H9 (cell line): ENCODE measurements at regions not wholly inside any gene's neighbourhood (a gene's known extent, or its start where the extent isn't known, plus 50 kb on each side); places are given as distances from the start of the nearest gene placed in this dataset.

Experiments used
- DNase-seq: peaks from one replicate; pipeline ENCODE4 v3.0.0-alpha.2; 2017
- H2AFZ ChIP-seq: one replicate; pipeline ENCODE4 v1.6.1; 2013; ENCODE audit warnings: mild to moderate bottlenecking, low read length, control low read depth, moderate library complexity
- H2AK5ac ChIP-seq: 2 replicates; pipeline ENCODE4 v1.6.1; 2013; ENCODE audit warnings: low read length, control low read depth, mixed read lengths; ENCODE audit not compliant: insufficient read length
- H2BK120ac ChIP-seq: one replicate; pipeline ENCODE4 v1.6.1; 2013; ENCODE audit warnings: low read depth, mild to moderate bottlenecking, low read length, control low read depth, inconsistent platforms; ENCODE audit not compliant: poor library complexity, severe bottlenecking
- H2BK12ac ChIP-seq: 2 replicates; pipeline ENCODE4 v1.6.1; 2013; ENCODE audit warnings: low read length, control low read depth, mixed read lengths, low read depth; ENCODE audit not compliant: insufficient read length
- H2BK15ac ChIP-seq: 2 replicates; pipeline ENCODE4 v1.6.1; 2013; ENCODE audit warnings: low read depth, low read length, control low read depth
- H2BK20ac ChIP-seq: one replicate; pipeline ENCODE4 v1.6.1; 2013; ENCODE audit warnings: low read depth, mild to moderate bottlenecking, low read length, control low read depth, inconsistent platforms; ENCODE audit not compliant: poor library complexity, severe bottlenecking
- H2BK5ac ChIP-seq: 2 replicates; pipeline ENCODE4 v1.6.1; 2013; ENCODE audit warnings: low read length, control low read depth, mixed read lengths; ENCODE audit not compliant: insufficient read length
- H3K14ac ChIP-seq: 2 replicates; pipeline ENCODE4 v1.6.1; 2013; ENCODE audit warnings: low read length, control low read depth; ENCODE audit not compliant: insufficient read depth
- H3K18ac ChIP-seq: 2 replicates; pipeline ENCODE4 v1.6.1; 2013; ENCODE audit warnings: low read depth, mild to moderate bottlenecking, mixed read lengths, low read length, control low read depth; ENCODE audit not compliant: insufficient read length
- H3K23ac ChIP-seq: 2 replicates; pipeline ENCODE4 v1.6.1; 2013; ENCODE audit warnings: low read length, control low read depth, mixed read lengths, low read depth; ENCODE audit not compliant: insufficient read length
- H3K23me2 ChIP-seq: 2 replicates; pipeline ENCODE4 v1.6.1; 2013; ENCODE audit warnings: low read depth, mild to moderate bottlenecking, mixed read lengths, low read length, control low read depth; ENCODE audit not compliant: insufficient read length, poor library complexity, severe bottlenecking
- H3K27ac ChIP-seq: 2 replicates; pipeline ENCODE4 v1.5.1; 2013; ENCODE audit warnings: low read length, control low read depth, mixed read lengths, low read depth; ENCODE audit not compliant: insufficient read length
- H3K27me3 ChIP-seq: 2 replicates; pipeline ENCODE4 v1.6.1; 2013; ENCODE audit warnings: low read length, control low read depth, inconsistent platforms; ENCODE audit not compliant: insufficient read depth
- H3K4ac ChIP-seq: 2 replicates; pipeline ENCODE4 v1.6.1; 2013; ENCODE audit warnings: low read depth, mild to moderate bottlenecking, control low read depth, inconsistent platforms, low read length, moderate library complexity
- H3K4me1 ChIP-seq: 2 replicates; pipeline ENCODE4 v1.6.1; 2013; ENCODE audit warnings: low read length, control low read depth, inconsistent platforms; ENCODE audit not compliant: insufficient read depth
- H3K4me2 ChIP-seq: 2 replicates; pipeline ENCODE4 v1.6.1; 2013; ENCODE audit warnings: low read length, control low read depth, mixed read lengths; ENCODE audit not compliant: insufficient read length, insufficient read depth
- H3K56ac ChIP-seq: 2 replicates; pipeline ENCODE4 v1.6.1; 2013; ENCODE audit warnings: low read depth, mild to moderate bottlenecking, mixed read lengths, low read length, control low read depth; ENCODE audit not compliant: insufficient read length
- H3K79me1 ChIP-seq: 2 replicates; pipeline ENCODE4 v1.6.1; 2013; ENCODE audit warnings: low read depth, mild to moderate bottlenecking, moderate library complexity, low read length, control low read depth, inconsistent platforms; ENCODE audit not compliant: insufficient read depth, poor library complexity, severe bottlenecking
- H3K79me2 ChIP-seq: 2 replicates; pipeline ENCODE4 v1.6.1; 2013; ENCODE audit warnings: low read length, control low read depth, inconsistent platforms; ENCODE audit not compliant: insufficient read depth
- H3K9ac ChIP-seq: 2 replicates; pipeline ENCODE4 v1.6.1; 2013; ENCODE audit warnings: low read length, control low read depth, mixed read lengths; ENCODE audit not compliant: insufficient read length; ENCODE audit errors: extremely low read depth
- H3K9me3 ChIP-seq: one replicate; pipeline ENCODE4 v1.6.1; 2013; ENCODE audit warnings: low read depth, low read length, inconsistent platforms; ENCODE audit not compliant: control insufficient read depth
- H3T11ph ChIP-seq: one replicate; pipeline ENCODE4 v1.6.1; 2013; ENCODE audit warnings: mild to moderate bottlenecking, low read length, control low read depth, inconsistent platforms
- H4K20me1 ChIP-seq: one replicate; pipeline ENCODE4 v1.6.1; 2013; ENCODE audit not compliant: control insufficient read depth, insufficient read length, insufficient read depth
- H4K5ac ChIP-seq: 2 replicates; pipeline ENCODE4 v1.6.1; 2013; ENCODE audit warnings: low read depth, mild to moderate bottlenecking, mixed read lengths, low read length, control low read depth; ENCODE audit not compliant: insufficient read length
- H4K8ac ChIP-seq: replicated peaks from 2 replicates; pipeline ENCODE4 v1.6.1; 2013; ENCODE audit warnings: low read length, control low read depth, mixed read lengths, low read depth; ENCODE audit not compliant: insufficient read length
- H4K91ac ChIP-seq: 2 replicates; pipeline ENCODE4 v1.6.1; 2013; ENCODE audit warnings: low read depth, mild to moderate bottlenecking, moderate library complexity, mixed read lengths, low read length, control low read depth; ENCODE audit not compliant: insufficient read length
- H3K27ac Mint-ChIP-seq, 3 experiments: 2 replicates in 2 of 3; 3 replicates in 1 of 3; pipeline ENCODE4 v1.8.0; 2020 to 2021; ENCODE audit warnings: mixed read lengths in 3 of 3, mild to moderate bottlenecking in 1 of 3, moderate library complexity in 1 of 3
- H3K27me3 Mint-ChIP-seq: 2 replicates; pipeline ENCODE4 v1.8.0; 2021; ENCODE audit warnings: low read depth, mild to moderate bottlenecking, moderate library complexity, mixed read lengths
- H3K36me3 Mint-ChIP-seq, 3 experiments: 2 replicates in 2 of 3; 3 replicates in 1 of 3; pipeline ENCODE4 v1.8.0; 2020 to 2021; ENCODE audit warnings: low read depth in 3 of 3, mixed read lengths in 3 of 3; ENCODE audit not compliant: insufficient read depth in 1 of 3
- H3K4me1 Mint-ChIP-seq, 2 experiments: 2 replicates each; pipeline ENCODE4 v1.8.0; 2020; ENCODE audit warnings: mixed read lengths in 2 of 2
- H3K4me3 Mint-ChIP-seq, 2 experiments: 2 replicates in 1 of 2; 3 replicates in 1 of 2; pipeline ENCODE4 v1.8.0; 2020 to 2021; ENCODE audit warnings: mild to moderate bottlenecking in 2 of 2, mixed read lengths in 2 of 2, moderate library complexity in 1 of 2
- H3K9me3 Mint-ChIP-seq, 2 experiments: 2 replicates in 1 of 2; 3 replicates in 1 of 2; pipeline ENCODE4 v1.8.0; 2020; ENCODE audit warnings: mild to moderate bottlenecking in 2 of 2, mixed read lengths in 2 of 2, moderate library complexity in 1 of 2
- CTCF ChIP-seq: fragments of 200-600 bp; sonication (generic); conservative IDR thresholded peaks from 3 replicates; pipeline ENCODE4 v1.8.0; 2021; ENCODE audit warnings: antibody characterized with exemption, mild to moderate bottlenecking
- WGBS: extraction: QIAGEN DNeasy Blood & Tissue Kit; methylation state at CpG from one replicate; pipeline ENCODE4 v1.1.7; 2013; ENCODE audit warnings: missing lambda C conversion rate, low lambda C conversion rate, mixed read lengths; ENCODE audit not compliant: insufficient read length; ENCODE audit errors: extremely low coverage; 5-methylcytosine and 5-hydroxymethylcytosine counted together

GRCh38 chr1:218527737-218528136 is 182.6 kb downstream of the TGFB2 start:
- H4K91ac ChIP-seq: no peak overlapping the region
- no peak overlapping the region for H2AFZ ChIP-seq
- no peak overlapping the region for H3K27ac ChIP-seq
- Mint-ChIP-seq H3K9me3 (no peaks in the 10 kb centered on the region), H3K27me3 (no peaks in the 10 kb centered on the region), H3K4me3 (no peak overlapping the region), H3K36me3 (no peaks in the 10 kb centered on the region), H3K27ac (no peak overlapping the region), H3K4me1 (peaks cover 0 to 7% of the 10 kb centered on the region in 2 experiments; a peak in 2 of 4 replicates)
- no peak overlapping the region for H3T11ph ChIP-seq
- no peak overlapping the region for H3K18ac ChIP-seq
- no peak overlapping the region for H3K4me2 ChIP-seq
- H2BK120ac ChIP-seq: no peak overlapping the region
- no peaks in the 10 kb centered on the region for H3K23me2 ChIP-seq
- H3K9me3 ChIP-seq: no peaks in the 10 kb centered on the region
- no peak overlapping the region for H2BK20ac ChIP-seq
- H3K56ac ChIP-seq: no peak overlapping the region
- no peaks in the 10 kb centered on the region for H3K79me2 ChIP-seq
- no CpG with 5 or more reads among the region's 3 CpGs for whole genome bisulfite sequencing
- no peak overlapping the region for H4K5ac ChIP-seq
- H3K27me3 ChIP-seq: no peaks in the 10 kb centered on the region
- H3K14ac ChIP-seq: no peak overlapping the region
- no peak overlapping the region for H2BK15ac ChIP-seq
- TF ChIP-seq CTCF: no peak
- H3K4ac ChIP-seq: no peak overlapping the region
- no peak overlapping the region for H2BK5ac ChIP-seq
- H3K9ac ChIP-seq: no peak overlapping the region
- no peak overlapping the region for H3K23ac ChIP-seq
- H3K4me1 ChIP-seq: no peaks in the 10 kb centered on the region
- no peak for DNase-seq
- H4K8ac ChIP-seq: no peak overlapping the region
- no peaks in the 10 kb centered on the region for H3K79me1 ChIP-seq
- H2AK5ac ChIP-seq: no peak overlapping the region
- no peak overlapping the region for H2BK12ac ChIP-seq
- H4K20me1 ChIP-seq: no peaks in the 10 kb centered on the region
